ENCODE measurements at regions not wholly inside any gene's neighbourhood (a gene's known extent, or its start where the extent isn't known, plus 50 kb on each side); places are given as distances from the start of the nearest gene placed in this dataset.

DNA sequence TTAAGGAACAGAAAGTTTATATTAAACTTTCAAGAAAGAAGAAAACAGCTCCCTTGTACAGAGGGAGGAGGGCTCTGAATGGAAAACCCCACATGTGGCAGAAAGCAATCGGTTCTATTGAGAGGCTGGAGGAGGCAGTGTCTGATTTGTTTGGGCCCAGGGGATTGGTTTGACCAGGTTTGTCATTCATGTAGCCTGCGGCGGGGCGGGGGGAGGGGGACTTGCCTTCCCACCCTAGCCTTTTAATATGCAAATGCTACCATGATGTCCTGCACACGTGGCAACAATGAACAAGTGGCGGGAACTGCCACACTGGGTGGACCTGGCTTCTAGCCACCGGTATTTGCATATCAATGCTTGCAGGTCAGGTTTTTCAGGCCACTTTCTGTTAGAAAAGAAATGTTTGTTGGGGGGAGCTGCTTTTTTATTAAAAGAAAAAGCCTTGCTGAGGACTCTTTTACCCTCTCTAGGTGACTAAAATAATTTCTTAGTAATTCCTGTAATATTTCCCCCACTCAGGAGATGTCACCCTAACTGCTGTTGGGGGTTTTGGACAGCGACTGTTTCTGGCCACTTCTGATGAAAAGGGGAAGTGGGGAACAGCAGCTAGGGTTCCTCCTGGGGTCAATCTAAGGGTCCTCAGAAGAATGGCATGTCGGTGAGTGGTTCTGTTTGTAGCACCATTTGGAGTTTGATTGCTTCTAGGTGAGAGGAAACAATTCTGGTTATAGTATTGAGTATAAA is 691.2 kb downstream of the TBL1XR1 start:
- ChIA-PET POLR2A (no interaction called here), CTCF (no interaction called here)
- WGBS (ENCODE audit: low lambda C conversion rate): 17% methylated on average over 6 of the region's 9 CpGs

DNA sequence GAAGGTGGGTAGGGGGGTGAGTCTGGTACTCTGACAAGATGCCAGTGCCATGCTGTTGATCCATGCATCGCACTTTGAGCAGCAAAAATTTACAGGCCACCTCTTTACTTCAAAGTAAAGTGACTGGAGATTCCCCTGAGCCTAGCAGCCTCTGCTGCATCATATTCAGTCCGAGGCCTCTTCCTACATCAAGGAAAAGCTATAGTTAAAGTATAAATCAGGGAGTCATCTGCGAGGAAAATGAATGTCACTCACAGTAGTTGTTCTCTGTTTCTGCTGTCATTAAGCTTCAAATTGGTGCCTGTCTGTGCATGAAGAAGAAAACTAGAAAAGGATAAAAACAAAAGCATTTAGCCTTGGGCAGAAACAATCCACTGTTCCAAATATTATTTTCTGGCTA is 706.2 kb downstream of the TBL1XR1 start:
- Histone ChIP-seq H2AFZ (ENCODE audit: low read depth) (no peak overlapping the region), H3K4me2 (no peak overlapping the region), H3F3A (replicated peaks; ENCODE audit: insufficient read depth) (no peaks in the 10 kb centered on the region), H3K79me2 (ENCODE audit: insufficient read depth) (no peaks in the 10 kb centered on the region), H3K27ac (ENCODE audit: low read depth in 2 of 2, low read length in 1 of 2) (no peak overlapping the region), H3K9ac (no peak overlapping the region), H3K4me3 (ENCODE audit: low read depth in 2 of 2, low read length in 1 of 2) (no peak overlapping the region), H3K27me3 (ENCODE audit: insufficient read depth) (no peaks in the 10 kb centered on the region), H3K9me3 (no peaks in the 10 kb centered on the region), H4K20me1 (ENCODE audit: insufficient read depth) (no peaks in the 10 kb centered on the region), H3K4me1 (ENCODE audit: control insufficient read depth in 1 of 2, insufficient read depth in 2 of 2, low read depth in 1 of 2, low read length in 1 of 2) (no peaks in the 10 kb centered on the region), H3K36me3 (replicated peaks in 1 of 2; ENCODE audit: control insufficient read depth in 1 of 2, insufficient read depth in 2 of 2, low read length in 1 of 2) (no peaks in the 10 kb centered on the region), H3K9me2 (no peaks in the 10 kb centered on the region)
- WGBS (ENCODE audit: low lambda C conversion rate): 15% methylated on average over 3 of the region's 3 CpGs
- no peak for TF ChIP-seq POLR2AphosphoS5 (IDR thresholded peaks at IDR 0.05; ENCODE audit: low read depth, low read length)
- no peak for TF ChIP-seq FOXJ3 (CRISPR knock-in tag; IDR thresholded peaks at IDR 0.05)
- no peak for TF ChIP-seq RCOR1 (IDR thresholded peaks at IDR 0.05; ENCODE audit: low read length)
- TF ChIP-seq RFX5 (IDR thresholded peaks at IDR 0.05; ENCODE audit: low read length): no peak
- TF ChIP-seq TCF12 (IDR thresholded peaks at IDR 0.05): no peak
- TF ChIP-seq MXI1 (IDR thresholded peaks at IDR 0.05; ENCODE audit: low read depth, low read length): no peak
- no peak for TF ChIP-seq NRF1 (IDR thresholded peaks at IDR 0.05; ENCODE audit: low read depth, low read length)
- no peak for TF ChIP-seq JUND (IDR thresholded peaks at IDR 0.05)
- no peak for TF ChIP-seq NFIC (IDR thresholded peaks at IDR 0.05; ENCODE audit: borderline replicate concordance)
- TF ChIP-seq TAF1 (IDR thresholded peaks at IDR 0.05; ENCODE audit: borderline replicate concordance, low read depth, low read length): no peak
- TF ChIP-seq EZH2phosphoT487 (IDR thresholded peaks at IDR 0.05; ENCODE audit: borderline replicate concordance, low read depth): no peak
- TF ChIP-seq ELF1 (IDR thresholded peaks at IDR 0.05): no peak
- TF ChIP-seq, protein P1, sequence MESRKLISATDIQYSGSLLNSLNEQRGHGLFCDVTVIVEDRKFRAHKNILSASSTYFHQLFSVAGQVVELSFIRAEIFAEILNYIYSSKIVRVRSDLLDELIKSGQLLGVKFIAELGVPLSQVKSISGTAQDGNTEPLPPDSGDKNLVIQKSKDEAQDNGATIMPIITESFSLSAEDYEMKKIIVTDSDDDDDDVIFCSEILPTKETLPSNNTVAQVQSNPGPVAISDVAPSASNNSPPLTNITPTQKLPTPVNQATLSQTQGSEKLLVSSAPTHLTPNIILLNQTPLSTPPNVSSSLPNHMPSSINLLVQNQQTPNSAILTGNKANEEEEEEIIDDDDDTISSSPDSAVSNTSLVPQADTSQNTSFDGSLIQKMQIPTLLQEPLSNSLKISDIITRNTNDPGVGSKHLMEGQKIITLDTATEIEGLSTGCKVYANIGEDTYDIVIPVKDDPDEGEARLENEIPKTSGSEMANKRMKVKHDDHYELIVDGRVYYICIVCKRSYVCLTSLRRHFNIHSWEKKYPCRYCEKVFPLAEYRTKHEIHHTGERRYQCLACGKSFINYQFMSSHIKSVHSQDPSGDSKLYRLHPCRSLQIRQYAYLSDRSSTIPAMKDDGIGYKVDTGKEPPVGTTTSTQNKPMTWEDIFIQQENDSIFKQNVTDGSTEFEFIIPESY (IDR thresholded peaks at IDR 0.05; ENCODE audit: borderline replicate concordance, low read depth): no peak
- TF ChIP-seq, protein P2, sequence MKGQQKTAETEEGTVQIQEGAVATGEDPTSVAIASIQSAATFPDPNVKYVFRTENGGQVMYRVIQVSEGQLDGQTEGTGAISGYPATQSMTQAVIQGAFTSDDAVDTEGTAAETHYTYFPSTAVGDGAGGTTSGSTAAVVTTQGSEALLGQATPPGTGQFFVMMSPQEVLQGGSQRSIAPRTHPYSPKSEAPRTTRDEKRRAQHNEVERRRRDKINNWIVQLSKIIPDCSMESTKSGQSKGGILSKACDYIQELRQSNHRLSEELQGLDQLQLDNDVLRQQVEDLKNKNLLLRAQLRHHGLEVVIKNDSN (IDR thresholded peaks at IDR 0.05; ENCODE audit: borderline replicate concordance, low read depth): no peak
- TF ChIP-seq FOSL2 (IDR thresholded peaks at IDR 0.05; ENCODE audit: borderline replicate concordance, low read depth): no peak
- no peak for TF ChIP-seq CHD2 (IDR thresholded peaks at IDR 0.05; ENCODE audit: low read length, partially characterized antibody)
- TF ChIP-seq FOXM1 (IDR thresholded peaks at IDR 0.05; ENCODE audit: low read depth): no peak
- POLR2A ChIA-PET: no interaction called here
- DNase-seq: no peak
- CTCF ChIA-PET: no interaction called here

More for the DNA sequence above, 691.2 kb downstream of the TBL1XR1 start:
- Histone ChIP-seq H3K27ac (ENCODE audit: low read depth in 2 of 2, low read length in 1 of 2) (no peak overlapping the region), H3K79me2 (ENCODE audit: insufficient read depth) (no peaks in the 10 kb centered on the region), H3K27me3 (ENCODE audit: insufficient read depth) (no peaks in the 10 kb centered on the region), H4K20me1 (ENCODE audit: insufficient read depth) (no peaks in the 10 kb centered on the region), H3K4me1 (ENCODE audit: control insufficient read depth in 1 of 2, insufficient read depth in 2 of 2, low read depth in 1 of 2, low read length in 1 of 2) (no peaks in the 10 kb centered on the region), H2AFZ (ENCODE audit: low read depth) (no peak overlapping the region), H3F3A (replicated peaks; ENCODE audit: insufficient read depth) (no peaks in the 10 kb centered on the region), H3K9me3 (no peaks in the 10 kb centered on the region), H3K36me3 (replicated peaks in 1 of 2; ENCODE audit: control insufficient read depth in 1 of 2, insufficient read depth in 2 of 2, low read length in 1 of 2) (no peaks in the 10 kb centered on the region), H3K4me3 (ENCODE audit: low read depth in 2 of 2, low read length in 1 of 2) (no peak overlapping the region), H3K9me2 (no peaks in the 10 kb centered on the region), H3K4me2 (no peak overlapping the region), H3K9ac (no peak overlapping the region)
- DNase-seq: no peak
- TF ChIP-seq, protein P3, sequence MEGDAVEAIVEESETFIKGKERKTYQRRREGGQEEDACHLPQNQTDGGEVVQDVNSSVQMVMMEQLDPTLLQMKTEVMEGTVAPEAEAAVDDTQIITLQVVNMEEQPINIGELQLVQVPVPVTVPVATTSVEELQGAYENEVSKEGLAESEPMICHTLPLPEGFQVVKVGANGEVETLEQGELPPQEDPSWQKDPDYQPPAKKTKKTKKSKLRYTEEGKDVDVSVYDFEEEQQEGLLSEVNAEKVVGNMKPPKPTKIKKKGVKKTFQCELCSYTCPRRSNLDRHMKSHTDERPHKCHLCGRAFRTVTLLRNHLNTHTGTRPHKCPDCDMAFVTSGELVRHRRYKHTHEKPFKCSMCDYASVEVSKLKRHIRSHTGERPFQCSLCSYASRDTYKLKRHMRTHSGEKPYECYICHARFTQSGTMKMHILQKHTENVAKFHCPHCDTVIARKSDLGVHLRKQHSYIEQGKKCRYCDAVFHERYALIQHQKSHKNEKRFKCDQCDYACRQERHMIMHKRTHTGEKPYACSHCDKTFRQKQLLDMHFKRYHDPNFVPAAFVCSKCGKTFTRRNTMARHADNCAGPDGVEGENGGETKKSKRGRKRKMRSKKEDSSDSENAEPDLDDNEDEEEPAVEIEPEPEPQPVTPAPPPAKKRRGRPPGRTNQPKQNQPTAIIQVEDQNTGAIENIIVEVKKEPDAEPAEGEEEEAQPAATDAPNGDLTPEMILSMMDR (IDR thresholded peaks at IDR 0.05): no peak
- no peak for TF ChIP-seq GABPA (IDR thresholded peaks at IDR 0.05; ENCODE audit: low read depth)
- TF ChIP-seq FOSL2 (IDR thresholded peaks at IDR 0.05; ENCODE audit: borderline replicate concordance, low read depth): no peak
- TF ChIP-seq RAD21 (IDR thresholded peaks at IDR 0.05; ENCODE audit: low read length): no peak
- TF ChIP-seq CHD2 (IDR thresholded peaks at IDR 0.05; ENCODE audit: low read length, partially characterized antibody): no peak
- no peak for TF ChIP-seq TEAD4 (IDR thresholded peaks at IDR 0.05; ENCODE audit: borderline replicate concordance, insufficient read depth)
- TF ChIP-seq TCF12 (IDR thresholded peaks at IDR 0.05): no peak
- no peak for TF ChIP-seq MXI1 (IDR thresholded peaks at IDR 0.05; ENCODE audit: low read depth, low read length)
- no peak for TF ChIP-seq EZH2phosphoT487 (IDR thresholded peaks at IDR 0.05; ENCODE audit: borderline replicate concordance, low read depth)
- TF ChIP-seq TAF1 (IDR thresholded peaks at IDR 0.05; ENCODE audit: borderline replicate concordance, low read depth, low read length): no peak
- TF ChIP-seq, protein P4, sequence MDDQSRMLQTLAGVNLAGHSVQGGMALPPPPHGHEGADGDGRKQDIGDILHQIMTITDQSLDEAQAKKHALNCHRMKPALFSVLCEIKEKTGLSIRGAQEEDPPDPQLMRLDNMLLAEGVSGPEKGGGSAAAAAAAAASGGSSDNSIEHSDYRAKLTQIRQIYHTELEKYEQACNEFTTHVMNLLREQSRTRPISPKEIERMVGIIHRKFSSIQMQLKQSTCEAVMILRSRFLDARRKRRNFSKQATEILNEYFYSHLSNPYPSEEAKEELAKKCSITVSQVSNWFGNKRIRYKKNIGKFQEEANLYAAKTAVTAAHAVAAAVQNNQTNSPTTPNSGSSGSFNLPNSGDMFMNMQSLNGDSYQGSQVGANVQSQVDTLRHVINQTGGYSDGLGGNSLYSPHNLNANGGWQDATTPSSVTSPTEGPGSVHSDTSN (IDR thresholded peaks at IDR 0.05): no peak
- no peak for TF ChIP-seq FOXJ3 (CRISPR knock-in tag; IDR thresholded peaks at IDR 0.05)
- no peak for TF ChIP-seq FOXM1 (IDR thresholded peaks at IDR 0.05; ENCODE audit: low read depth)

Data from SK-N-SH (cell line).